IMR-90 (cell line): ENCODE measurements at regions not wholly inside any gene's neighbourhood (a gene's known extent, or its start where the extent isn't known, plus 50 kb on each side); places are given as distances from the start of the nearest gene placed in this dataset.
A peak's percentile ranks its signal among the peaks of the same experiment; 100 is the strongest.

Experiments
- ATAC-seq: fragments of 200-7000 bp; cut with Tn5 transposase; 2 replicates; pipeline ENCODE4 v1.9.1; 2020; ENCODE audit warnings: low read depth, mild to moderate bottlenecking, moderate library complexity
- BruUV-seq: library from RNA; stranded (reverse); fragments of 400-500 nt; replicated peaks from 2 replicates; lab custom pipeline; 2021; lab: Mats Ljungman, UMichigan
- CTCF ChIA-PET: fragments of 300-600 bp; formaldehyde crosslinking; extraction: SDS; loops from one replicate; lab custom pipeline; 2021; ENCODE audit warnings: antibody characterized with exemption; lab: Yijun Ruan, JAX
- POLR2A ChIA-PET: fragments of 300-600 bp; sonication (Branson Sonifier 250); formaldehyde crosslinking; loops from one replicate; lab custom pipeline; 2022; ENCODE audit warnings: antibody characterized with exemption; ENCODE audit not compliant: unreplicated experiment; lab: Charles Lee
- DNase-seq: peaks from one replicate; pipeline ENCODE4 v3.0.0; 2013
- H2AFZ ChIP-seq: replicated peaks from 2 replicates; pipeline ENCODE3; 2013; ENCODE audit warnings: low read length, mild to moderate bottlenecking; ENCODE audit not compliant: poor library complexity
- H2AK5ac ChIP-seq: 2 replicates; pipeline ENCODE4 v1.6.1; 2013; ENCODE audit warnings: low read depth, low read length, inconsistent platforms
- H2AK9ac ChIP-seq: replicated peaks from 2 replicates; pipeline ENCODE3; 2013; ENCODE audit warnings: mild to moderate bottlenecking, low read depth, low read length, moderate library complexity; ENCODE audit not compliant: poor library complexity
- H2BK120ac ChIP-seq: 2 replicates; pipeline ENCODE4 v1.6.1; 2013; ENCODE audit warnings: low read depth, low read length, inconsistent platforms
- H2BK15ac ChIP-seq: 3 replicates; pipeline ENCODE4 v1.6.1; 2013; ENCODE audit warnings: low read depth, low read length, inconsistent platforms
- H2BK20ac ChIP-seq: 2 replicates; pipeline ENCODE4 v1.6.1; 2013; ENCODE audit warnings: low read depth, mild to moderate bottlenecking, inconsistent platforms, low read length, moderate library complexity
- H2BK5ac ChIP-seq: 2 replicates; pipeline ENCODE4 v1.6.1; 2013; ENCODE audit warnings: mild to moderate bottlenecking, low read depth, low read length, inconsistent platforms; ENCODE audit not compliant: poor library complexity, severe bottlenecking
- H3K14ac ChIP-seq: replicated peaks from 2 replicates; pipeline ENCODE4 v1.6.1; 2013; ENCODE audit warnings: low read depth, low read length, inconsistent platforms
- H3K18ac ChIP-seq: 2 replicates; pipeline ENCODE4 v1.6.1; 2013; ENCODE audit warnings: low read depth, low read length, control low read depth
- H3K23ac ChIP-seq: 2 replicates; pipeline ENCODE4 v1.6.1; 2013; ENCODE audit warnings: low read depth, low read length, inconsistent platforms
- H3K27ac ChIP-seq: 2 replicates; pipeline ENCODE4 v1.5.1; 2013; ENCODE audit warnings: mild to moderate bottlenecking, control low read depth, low read length; ENCODE audit not compliant: insufficient read depth
- H3K27me3 ChIP-seq: 2 replicates; pipeline ENCODE4 v1.6.1; 2013; ENCODE audit warnings: low read length; ENCODE audit not compliant: control insufficient read depth, insufficient read depth
- H3K36me3 ChIP-seq: 2 replicates; pipeline ENCODE4 v1.6.1; 2013; ENCODE audit warnings: low read length, mixed read lengths; ENCODE audit not compliant: control insufficient read depth, insufficient read depth
- H3K4ac ChIP-seq: 2 replicates; pipeline ENCODE4 v1.6.1; 2013; ENCODE audit warnings: low read depth, low read length, inconsistent platforms
- H3K4me1 ChIP-seq: 2 replicates; pipeline ENCODE4 v1.6.1; 2013; ENCODE audit warnings: low read length, mixed read lengths; ENCODE audit not compliant: control insufficient read depth, insufficient read depth
- H3K4me2 ChIP-seq: 2 replicates; pipeline ENCODE4 v1.6.1; 2013; ENCODE audit warnings: low read depth, mild to moderate bottlenecking, control low read depth, low read length, moderate library complexity
- H3K4me3 ChIP-seq: 2 replicates; pipeline ENCODE4 v1.5.1; 2013; ENCODE audit warnings: low read depth, mild to moderate bottlenecking, control low read depth, low read length, moderate library complexity; ENCODE audit not compliant: insufficient read depth
- H3K56ac ChIP-seq: 2 replicates; pipeline ENCODE4 v1.6.1; 2013; ENCODE audit warnings: low read length, inconsistent platforms; ENCODE audit not compliant: insufficient read depth; ENCODE audit errors: extremely low read depth
- H3K79me1 ChIP-seq, 2 experiments: 2 replicates each; pipeline ENCODE4 v1.6.1; 2013; ENCODE audit warnings: low read length in 2 of 2, inconsistent platforms in 1 of 2, low read depth in 1 of 2
- H3K9ac ChIP-seq: 2 replicates; pipeline ENCODE4 v1.6.1; 2013; ENCODE audit warnings: low read depth, low read length, control low read depth
- H3K9me1 ChIP-seq: 2 replicates; pipeline ENCODE4 v1.6.1; 2013; ENCODE audit warnings: low read length, inconsistent platforms; ENCODE audit not compliant: insufficient read depth
- H3K9me3 ChIP-seq: 2 replicates; pipeline ENCODE4 v1.6.1; 2013; ENCODE audit warnings: low read length; ENCODE audit not compliant: control insufficient read depth, insufficient read depth
- H4K20me1 ChIP-seq: 2 replicates; pipeline ENCODE4 v1.6.1; 2013; ENCODE audit warnings: low read length, inconsistent platforms; ENCODE audit not compliant: insufficient read depth
- H4K5ac ChIP-seq: 2 replicates; pipeline ENCODE4 v1.6.1; 2013; ENCODE audit warnings: mild to moderate bottlenecking, low read depth, low read length, control low read depth
- H4K8ac ChIP-seq, 2 experiments: 2 replicates each; pipeline ENCODE4 v1.6.1; 2013; ENCODE audit warnings: low read depth in 2 of 2, low read length in 2 of 2, control low read depth in 1 of 2, inconsistent platforms in 1 of 2
- H4K91ac ChIP-seq: 2 replicates; pipeline ENCODE4 v1.6.1; 2013; ENCODE audit warnings: low read depth, low read length, inconsistent platforms; ENCODE audit not compliant: insufficient read depth
- CEBPB ChIP-seq: IDR thresholded peaks from 2 replicates; pipeline ENCODE4 v1.6.1; 2012; ENCODE audit warnings: low read depth, low read length, improper control_type of control experiment
- FOS ChIP-seq: fragments of 150-350 bp; IDR thresholded peaks from 2 replicates; pipeline ENCODE4 v1.6.1; 2016; ENCODE audit warnings: low read depth, low read length
- WGBS, 2 experiments: methylation state at CpG; one replicate each; pipeline versions ENCODE4 v1.1.5 to v1.1.7; 2013; ENCODE audit warnings: missing lambda C conversion rate in 2 of 2; ENCODE audit not compliant: insufficient read length in 1 of 2; ENCODE audit errors: extremely low coverage in 2 of 2; 5-methylcytosine and 5-hydroxymethylcytosine counted together
- dilution Hi-C: fragments of 300-500 bp; cut with HindIII; formaldehyde crosslinking; loops from one replicate; pipeline ENCODE4 v1.14.3; 2018; ENCODE audit warnings: low sequenced_read_pairs; ENCODE audit not compliant: unreplicated experiment
- in situ Hi-C: fragments of 300-500 bp; cut with MboI; formaldehyde crosslinking; loops from 3 replicates; pipeline ENCODE4 v1.14.3; 2019; ENCODE audit warnings: low sequenced_read_pairs, inconsistent platforms, mixed read lengths
- intact Hi-C: fragments of 100-400 bp; cut with micrococcal nuclease; formaldehyde crosslinking; loops from 2 replicates; pipeline ENCODE4 v1.10.0; 2022

DNA sequence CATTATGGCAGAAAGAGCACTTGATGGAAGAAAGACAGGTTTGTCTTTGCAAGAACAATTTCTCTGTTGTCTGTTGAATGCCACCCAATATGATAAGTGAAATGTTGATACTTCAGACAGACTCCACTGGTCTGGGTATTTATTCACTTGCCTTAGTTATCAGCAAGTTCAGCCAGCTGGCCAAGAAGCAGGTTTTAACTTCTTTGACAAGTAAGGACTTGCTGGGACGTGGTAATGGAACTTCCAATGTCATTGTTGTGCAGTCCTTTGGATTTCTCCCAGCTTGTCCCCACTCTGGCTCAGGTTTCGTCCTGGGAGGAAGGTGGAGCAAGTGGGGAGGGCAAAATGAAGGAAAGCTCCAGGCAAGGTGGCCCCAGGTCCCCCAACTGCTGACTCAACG is 497.4 kb downstream of the RPS24 start:
- no peak overlapping the region for H3K23ac ChIP-seq
- DNase-seq (no peak), ATAC-seq (no peak)
- intact Hi-C loops: no loop called here
- no peak overlapping the region for H3K9ac ChIP-seq
- no peak overlapping the region for H4K8ac ChIP-seq
- H3K9me1 ChIP-seq: no peaks in the 10 kb centered on the region
- H3K18ac ChIP-seq: no peak overlapping the region
- no peaks in the 10 kb centered on the region for H3K36me3 ChIP-seq
- no peak overlapping the region for H3K14ac ChIP-seq
- H2BK20ac ChIP-seq: no peak overlapping the region
- POLR2A ChIA-PET: no interaction called here
- H3K4me2 ChIP-seq: no peak overlapping the region
- H3K4me3 ChIP-seq: no peak overlapping the region
- no peak overlapping the region for H2BK120ac ChIP-seq
- no peak overlapping the region for H3K4ac ChIP-seq
- no peak overlapping the region for H4K5ac ChIP-seq
- no peak overlapping the region for H2AK5ac ChIP-seq
- H3K79me1 ChIP-seq: no peaks in the 10 kb centered on the region
- no peak overlapping the region for H2BK5ac ChIP-seq
- peak overlapping the region; percentile 18 for H2AK9ac ChIP-seq
- H3K9me3 ChIP-seq: no peaks in the 10 kb centered on the region; the same call in 1 of the 2 replicates
- no peak overlapping the region for H4K91ac ChIP-seq
- H3K27ac ChIP-seq: no peak overlapping the region
- no peaks in the 10 kb centered on the region for H4K20me1 ChIP-seq
- H3K4me1 ChIP-seq: no peaks in the 10 kb centered on the region
- H2AFZ ChIP-seq: no peak overlapping the region
- 20% methylated on average over 1 of the region's 3 CpGs; no CpG with 5 or more reads in 1 of the 2 experiments for WGBS, 2 experiments
- TF ChIP-seq FOS (no peak), CEBPB (no peak)
- BruUV-seq: no TSS peak
- in situ Hi-C loops: no loop called here
- H3K27me3 ChIP-seq: peaks cover 6% of the 10 kb centered on the region
- H2BK15ac ChIP-seq: no peak overlapping the region
- CTCF ChIA-PET: no interaction called here
- no peak overlapping the region for H3K56ac ChIP-seq
- dilution Hi-C loops: no loop called here
